NB4 (cell line): ENCODE measurements at regions not wholly inside any gene's neighbourhood (a gene's known extent, or its start where the extent isn't known, plus 50 kb on each side); places are given as distances from the start of the nearest gene placed in this dataset.

Experiments
- POLR2A ChIP-seq: IDR thresholded peaks from 2 replicates; pipeline ENCODE4 v1.6.1; 2011; ENCODE audit warnings: mild to moderate bottlenecking; ENCODE audit not compliant: insufficient read length; ENCODE audit errors: extremely low read depth
- TF ChIP-seq, protein P1 (sequence below): IDR thresholded peaks from one replicate; pipeline ENCODE4 v1.5.1; 2012; ENCODE audit warnings: low read depth, low read length
- TF ChIP-seq, protein P2 (sequence below): IDR thresholded peaks from 2 replicates; pipeline ENCODE4 v1.6.1; 2011; ENCODE audit warnings: low read depth, low read length

DNA sequence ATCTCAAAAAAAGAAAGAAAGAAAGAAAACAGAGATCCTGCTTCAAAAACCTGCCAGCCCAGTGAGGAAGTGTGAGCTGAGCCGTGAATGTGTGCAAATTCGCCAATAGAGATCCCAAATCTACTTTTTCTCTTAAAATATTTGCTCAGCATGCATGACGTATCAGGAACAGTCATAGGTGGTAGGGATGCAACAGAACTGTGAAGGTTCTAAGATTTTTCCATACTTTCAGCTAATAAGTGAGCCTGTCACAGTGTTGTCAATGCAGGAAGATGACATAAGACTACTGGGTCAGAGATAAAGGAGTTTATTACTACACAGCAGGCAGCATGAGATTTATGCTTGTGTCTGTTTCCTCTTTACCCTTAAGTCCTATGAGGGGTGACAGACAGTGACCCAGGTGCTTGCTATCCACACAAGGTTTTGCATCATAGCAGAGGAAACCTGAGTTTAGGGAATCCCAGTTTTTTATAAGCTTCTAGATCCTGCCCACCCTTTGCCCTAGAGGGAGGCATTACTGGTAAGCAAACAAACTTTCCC lies 273.4 kb downstream of the BMP7 start:
- TF ChIP-seq, protein P1, sequence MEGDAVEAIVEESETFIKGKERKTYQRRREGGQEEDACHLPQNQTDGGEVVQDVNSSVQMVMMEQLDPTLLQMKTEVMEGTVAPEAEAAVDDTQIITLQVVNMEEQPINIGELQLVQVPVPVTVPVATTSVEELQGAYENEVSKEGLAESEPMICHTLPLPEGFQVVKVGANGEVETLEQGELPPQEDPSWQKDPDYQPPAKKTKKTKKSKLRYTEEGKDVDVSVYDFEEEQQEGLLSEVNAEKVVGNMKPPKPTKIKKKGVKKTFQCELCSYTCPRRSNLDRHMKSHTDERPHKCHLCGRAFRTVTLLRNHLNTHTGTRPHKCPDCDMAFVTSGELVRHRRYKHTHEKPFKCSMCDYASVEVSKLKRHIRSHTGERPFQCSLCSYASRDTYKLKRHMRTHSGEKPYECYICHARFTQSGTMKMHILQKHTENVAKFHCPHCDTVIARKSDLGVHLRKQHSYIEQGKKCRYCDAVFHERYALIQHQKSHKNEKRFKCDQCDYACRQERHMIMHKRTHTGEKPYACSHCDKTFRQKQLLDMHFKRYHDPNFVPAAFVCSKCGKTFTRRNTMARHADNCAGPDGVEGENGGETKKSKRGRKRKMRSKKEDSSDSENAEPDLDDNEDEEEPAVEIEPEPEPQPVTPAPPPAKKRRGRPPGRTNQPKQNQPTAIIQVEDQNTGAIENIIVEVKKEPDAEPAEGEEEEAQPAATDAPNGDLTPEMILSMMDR: no peak
- no peak for TF ChIP-seq POLR2A
- TF ChIP-seq, protein P2, sequence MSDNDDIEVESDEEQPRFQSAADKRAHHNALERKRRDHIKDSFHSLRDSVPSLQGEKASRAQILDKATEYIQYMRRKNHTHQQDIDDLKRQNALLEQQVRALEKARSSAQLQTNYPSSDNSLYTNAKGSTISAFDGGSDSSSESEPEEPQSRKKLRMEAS: no peak
